ENCODE measurements at regions not wholly inside any gene's neighbourhood (a gene's known extent, or its start where the extent isn't known, plus 50 kb on each side); places are given as distances from the start of the nearest gene placed in this dataset.

DNA sequence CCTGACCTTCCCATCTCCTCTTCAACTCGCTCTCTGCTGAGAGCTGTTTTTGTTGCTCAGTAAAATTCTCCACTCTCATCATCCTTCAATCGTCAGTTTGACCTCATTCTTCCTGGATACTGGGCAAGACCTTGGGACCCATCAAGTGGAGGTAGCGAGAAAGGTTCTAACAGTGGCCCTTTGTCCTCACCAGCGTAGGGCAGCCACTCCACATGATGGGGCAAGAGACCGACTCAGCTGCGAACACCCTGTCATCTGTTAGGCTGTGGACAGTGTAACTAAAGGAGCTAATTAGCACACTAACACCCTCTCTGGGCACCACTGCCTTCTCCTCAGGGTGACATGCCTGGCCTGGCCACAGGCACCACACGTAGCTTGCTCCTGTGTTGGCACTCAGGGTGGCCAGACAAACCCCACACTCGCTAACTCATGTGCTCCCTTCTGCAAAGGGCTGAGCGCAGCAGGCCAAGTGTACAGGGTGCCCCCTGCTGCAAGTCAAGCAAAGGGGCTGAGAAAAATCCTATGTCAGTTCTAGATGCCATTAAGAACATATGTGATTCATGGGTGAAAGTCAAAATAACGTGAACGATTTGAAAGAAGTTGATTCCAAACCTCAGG lies 1216.0 kb downstream of the SLITRK5 start:
- TF ChIP-seq POLR2AphosphoS5 (IDR thresholded peaks at IDR 0.05; ENCODE audit: borderline replicate concordance, low read depth, low read length) (no peak), EZH2 (IDR thresholded peaks at IDR 0.05) (no peak)
